ENCODE measurements at regions not wholly inside any gene's neighbourhood (a gene's known extent, or its start where the extent isn't known, plus 50 kb on each side); places are given as distances from the start of the nearest gene placed in this dataset.
"Not testable (repeated sequence)": the region's sequence is repeated elsewhere in the genome, so short reads cannot be mapped to it uniquely, and the experiment has no call there.

- intact Hi-C loops (cut with micrococcal nuclease): no loop called here
- Histone ChIP-seq H3K9me3 (ENCODE audit: control insufficient read depth, insufficient read depth, low read length) (no peaks in the 10 kb centered on the region), H3K4me1 (ENCODE audit: control insufficient read depth, insufficient read depth, low read length) (peaks cover 14% of the 10 kb centered on the region), H3K36me3 (ENCODE audit: control insufficient read depth, insufficient read depth, low read length) (no peaks in the 10 kb centered on the region), H3K27me3 (ENCODE audit: control insufficient read depth, insufficient read depth, low read length) (no peaks in the 10 kb centered on the region), H3K27ac (ENCODE audit: low read length) (no peak overlapping the region), H3K4me3 (ENCODE audit: low read length) (no peak overlapping the region)
- Mint-ChIP-seq H3K4me1 (peaks cover 12 to 13% of the 10 kb centered on the region in 2 donors), H3K27me3 (ENCODE audit: low read depth in 2 of 2) (peaks cover 0 to 4% of the 10 kb centered on the region in 2 donors), H3K27ac (no peak overlapping the region), H3K4me3 (no peak overlapping the region), H3K36me3 (no peaks in the 10 kb centered on the region), H3K9me3 (peaks cover 0 to 3% of the 10 kb centered on the region in 2 donors)
- ATAC-seq: no peak
- no peak for TF ChIP-seq CTCF (IDR thresholded peaks at IDR 0.05)
- no peak for DNase-seq
- WGBS (ENCODE audit: insufficient coverage): 44% methylated on average over 3 of the region's 5 CpGs
Measured at GRCh38 chr6:14241255-14242070, 123.9 kb downstream of the CD83 start.

GRCh38 chr6:14242912-14243311 lies 125.3 kb downstream of the CD83 start:
- H3K27ac Mint-ChIP-seq; H3K9me3 ChIP-seq (ENCODE audit: control insufficient read depth, insufficient read depth, low read length); H3K4me3 Mint-ChIP-seq; H3K27ac ChIP-seq (ENCODE audit: low read length); DNase-seq; H3K27me3 ChIP-seq (ENCODE audit: control insufficient read depth, insufficient read depth, low read length); H3K9me3 Mint-ChIP-seq; intact Hi-C loops (cut with micrococcal nuclease); H3K4me3 ChIP-seq (ENCODE audit: low read length); H3K27me3 Mint-ChIP-seq (ENCODE audit: low read depth in 2 of 2); ATAC-seq; H3K36me3 Mint-ChIP-seq; H3K36me3 ChIP-seq (ENCODE audit: control insufficient read depth, insufficient read depth, low read length): not testable (repeated sequence)
- H3K4me1 ChIP-seq (ENCODE audit: control insufficient read depth, insufficient read depth, low read length): peaks cover 14% of the 10 kb centered on the region
- H3K4me1 Mint-ChIP-seq: peaks cover 12 to 13% of the 10 kb centered on the region in 2 donors
- WGBS (ENCODE audit: insufficient coverage): 95% methylated on average over 2 of the region's 2 CpGs

- WGBS (ENCODE audit: insufficient coverage): 88% methylated on average over 3 of the region's 5 CpGs
- H3K27ac ChIP-seq (ENCODE audit: low read length): no peak overlapping the region
- no peaks in the 10 kb centered on the region for H3K27me3 Mint-ChIP-seq (ENCODE audit: low read depth in 2 of 2)
- H3K27me3 ChIP-seq (ENCODE audit: control insufficient read depth, insufficient read depth, low read length): no peaks in the 10 kb centered on the region
- H3K4me1 ChIP-seq (ENCODE audit: control insufficient read depth, insufficient read depth, low read length): peaks cover 14% of the 10 kb centered on the region
- ATAC-seq: no peak
- H3K4me3 ChIP-seq (ENCODE audit: low read length): no peak overlapping the region
- H3K36me3 Mint-ChIP-seq: no peaks in the 10 kb centered on the region
- no peak for TF ChIP-seq CTCF (IDR thresholded peaks at IDR 0.05)
- intact Hi-C loops (cut with micrococcal nuclease): no loop called here
- H3K27ac Mint-ChIP-seq: no peak overlapping the region
- peaks cover 0 to 3% of the 10 kb centered on the region in 2 donors for H3K9me3 Mint-ChIP-seq
- H3K36me3 ChIP-seq (ENCODE audit: control insufficient read depth, insufficient read depth, low read length): no peaks in the 10 kb centered on the region
- DNase-seq: no peak
- H3K9me3 ChIP-seq (ENCODE audit: control insufficient read depth, insufficient read depth, low read length): no peaks in the 10 kb centered on the region
- H3K4me3 Mint-ChIP-seq: no peak overlapping the region
- peaks cover 12 to 13% of the 10 kb centered on the region in 2 donors for H3K4me1 Mint-ChIP-seq
Measured at GRCh38 chr6:14243597-14243996, 126.0 kb downstream of the CD83 start.

GRCh38 chr6:14246876-14247275 lies 129.3 kb downstream of the CD83 start:
- H3K36me3 ChIP-seq (ENCODE audit: control insufficient read depth, insufficient read depth, low read length): no peaks in the 10 kb centered on the region
- H3K4me3 ChIP-seq (ENCODE audit: low read length): no peak overlapping the region
- WGBS (ENCODE audit: insufficient coverage): 96% methylated on average over 2 of the region's 3 CpGs
- TF ChIP-seq CTCF (IDR thresholded peaks at IDR 0.05): no peak
- DNase-seq (no peak), ATAC-seq (no peak)
- peaks cover 1% of the 10 kb centered on the region in 2 donors for H3K4me1 Mint-ChIP-seq
- no peak overlapping the region for H3K27ac ChIP-seq (ENCODE audit: low read length)
- peaks cover 2% of the 10 kb centered on the region for H3K4me1 ChIP-seq (ENCODE audit: control insufficient read depth, insufficient read depth, low read length)
- intact Hi-C loops (cut with micrococcal nuclease): no loop called here
- H3K9me3 ChIP-seq (ENCODE audit: control insufficient read depth, insufficient read depth, low read length): no peaks in the 10 kb centered on the region
- no peaks in the 10 kb centered on the region for H3K9me3 Mint-ChIP-seq
- H3K27ac Mint-ChIP-seq: no peak overlapping the region
- no peaks in the 10 kb centered on the region for H3K27me3 ChIP-seq (ENCODE audit: control insufficient read depth, insufficient read depth, low read length)
- H3K27me3 Mint-ChIP-seq (ENCODE audit: low read depth in 2 of 2): no peaks in the 10 kb centered on the region
- H3K4me3 Mint-ChIP-seq: no peak overlapping the region
- no peaks in the 10 kb centered on the region for H3K36me3 Mint-ChIP-seq
